Endothelial cell (in vitro differentiated cells): ENCODE measurements at regions not wholly inside any gene's neighbourhood (a gene's known extent, or its start where the extent isn't known, plus 50 kb on each side); places are given as distances from the start of the nearest gene placed in this dataset.

Experiments
- DNase-seq: peaks from one replicate; pipeline ENCODE4 v3.0.0; 2021; ENCODE audit warnings: low spot score
- H3K27ac Mint-ChIP-seq: one replicate; pipeline ENCODE4 v1.8.0; 2021; ENCODE audit warnings: mixed read lengths, inconsistent platforms; ENCODE audit not compliant: unreplicated experiment
- H3K27me3 Mint-ChIP-seq: one replicate; pipeline ENCODE4 v1.8.0; 2021; ENCODE audit warnings: mild to moderate bottlenecking, moderate library complexity, mixed read lengths, inconsistent platforms; ENCODE audit not compliant: unreplicated experiment
- H3K36me3 Mint-ChIP-seq: one replicate; pipeline ENCODE4 v1.8.0; 2021; ENCODE audit warnings: mild to moderate bottlenecking, low read depth, mixed read lengths, inconsistent platforms; ENCODE audit not compliant: unreplicated experiment
- H3K4me1 Mint-ChIP-seq: one replicate; pipeline ENCODE4 v1.8.0; 2021; ENCODE audit warnings: mild to moderate bottlenecking, mixed read lengths, inconsistent platforms; ENCODE audit not compliant: unreplicated experiment
- H3K4me3 Mint-ChIP-seq: one replicate; pipeline ENCODE4 v1.8.0; 2021; ENCODE audit warnings: mild to moderate bottlenecking, mixed read lengths, inconsistent platforms; ENCODE audit not compliant: unreplicated experiment
- H3K9me3 Mint-ChIP-seq: one replicate; pipeline ENCODE4 v1.8.0; 2021; ENCODE audit warnings: mixed read lengths, inconsistent platforms; ENCODE audit not compliant: unreplicated experiment
- TF ChIP-seq, protein P1 (sequence below): fragments of 200-600 bp; sonication (generic); IDR thresholded peaks from one replicate; pipeline ENCODE4 v1.5.0; 2021; ENCODE audit warnings: antibody characterized with exemption; ENCODE audit not compliant: unreplicated experiment

DNA sequence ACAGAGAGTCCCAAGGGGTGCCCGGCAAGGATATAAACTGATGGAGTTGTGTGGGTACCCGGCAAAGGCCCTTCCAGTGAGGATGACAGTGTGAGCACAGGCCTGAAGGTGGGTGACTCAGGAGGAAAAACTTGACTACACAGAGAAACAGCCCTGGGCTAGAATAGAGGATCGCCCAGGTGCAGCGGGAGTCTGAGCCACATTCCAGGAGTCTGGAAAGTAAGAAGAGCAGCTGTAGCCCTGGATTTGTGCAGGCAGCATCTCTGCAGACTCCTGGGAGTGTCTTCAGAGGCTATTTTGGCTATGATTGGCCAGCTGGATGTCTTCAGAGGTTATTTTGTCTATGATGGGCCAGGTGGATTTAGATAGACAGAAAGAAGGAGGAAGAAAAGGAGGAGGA is 367.6 kb upstream of the MKI67 start:
- TF ChIP-seq, protein P1, sequence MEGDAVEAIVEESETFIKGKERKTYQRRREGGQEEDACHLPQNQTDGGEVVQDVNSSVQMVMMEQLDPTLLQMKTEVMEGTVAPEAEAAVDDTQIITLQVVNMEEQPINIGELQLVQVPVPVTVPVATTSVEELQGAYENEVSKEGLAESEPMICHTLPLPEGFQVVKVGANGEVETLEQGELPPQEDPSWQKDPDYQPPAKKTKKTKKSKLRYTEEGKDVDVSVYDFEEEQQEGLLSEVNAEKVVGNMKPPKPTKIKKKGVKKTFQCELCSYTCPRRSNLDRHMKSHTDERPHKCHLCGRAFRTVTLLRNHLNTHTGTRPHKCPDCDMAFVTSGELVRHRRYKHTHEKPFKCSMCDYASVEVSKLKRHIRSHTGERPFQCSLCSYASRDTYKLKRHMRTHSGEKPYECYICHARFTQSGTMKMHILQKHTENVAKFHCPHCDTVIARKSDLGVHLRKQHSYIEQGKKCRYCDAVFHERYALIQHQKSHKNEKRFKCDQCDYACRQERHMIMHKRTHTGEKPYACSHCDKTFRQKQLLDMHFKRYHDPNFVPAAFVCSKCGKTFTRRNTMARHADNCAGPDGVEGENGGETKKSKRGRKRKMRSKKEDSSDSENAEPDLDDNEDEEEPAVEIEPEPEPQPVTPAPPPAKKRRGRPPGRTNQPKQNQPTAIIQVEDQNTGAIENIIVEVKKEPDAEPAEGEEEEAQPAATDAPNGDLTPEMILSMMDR, result no peak
- Mint-ChIP-seq H3K9me3 (no peaks in the 10 kb centered on the region), H3K4me3 (no peak overlapping the region), H3K27ac (no peak overlapping the region), H3K4me1 (no peaks in the 10 kb centered on the region), H3K36me3 (no peaks in the 10 kb centered on the region), H3K27me3 (peaks cover 4% of the 10 kb centered on the region)
- DNase-seq, result no peak

DNA sequence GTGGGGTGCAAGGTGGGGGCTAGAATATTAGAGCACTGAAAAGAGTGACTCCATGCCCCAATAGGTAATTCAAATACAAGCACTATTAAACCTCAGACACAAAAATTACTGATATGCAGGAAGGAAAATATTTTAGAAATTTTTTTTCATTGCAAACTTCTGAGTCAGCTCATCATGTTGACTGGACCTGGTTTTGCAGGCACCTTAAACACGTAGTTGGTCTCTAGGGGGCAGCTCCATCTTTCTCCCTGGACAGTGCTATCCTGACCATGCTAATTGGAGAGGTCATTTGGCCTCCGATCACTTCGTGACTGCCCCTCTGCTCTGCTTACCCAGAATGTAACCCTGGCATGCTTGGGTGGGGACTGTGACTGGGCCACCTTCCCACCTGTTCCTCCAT is 368.4 kb upstream of the MKI67 start:
- DNase-seq, result no peak
- no peaks in the 10 kb centered on the region for H3K36me3 Mint-ChIP-seq
- no peaks in the 10 kb centered on the region for H3K9me3 Mint-ChIP-seq
- H3K4me1 Mint-ChIP-seq, result no peaks in the 10 kb centered on the region
- H3K27me3 Mint-ChIP-seq, result peaks cover 4% of the 10 kb centered on the region
- TF ChIP-seq, protein P1, result no peak
- H3K4me3 Mint-ChIP-seq, result no peak overlapping the region
- no peak overlapping the region for H3K27ac Mint-ChIP-seq

DNA sequence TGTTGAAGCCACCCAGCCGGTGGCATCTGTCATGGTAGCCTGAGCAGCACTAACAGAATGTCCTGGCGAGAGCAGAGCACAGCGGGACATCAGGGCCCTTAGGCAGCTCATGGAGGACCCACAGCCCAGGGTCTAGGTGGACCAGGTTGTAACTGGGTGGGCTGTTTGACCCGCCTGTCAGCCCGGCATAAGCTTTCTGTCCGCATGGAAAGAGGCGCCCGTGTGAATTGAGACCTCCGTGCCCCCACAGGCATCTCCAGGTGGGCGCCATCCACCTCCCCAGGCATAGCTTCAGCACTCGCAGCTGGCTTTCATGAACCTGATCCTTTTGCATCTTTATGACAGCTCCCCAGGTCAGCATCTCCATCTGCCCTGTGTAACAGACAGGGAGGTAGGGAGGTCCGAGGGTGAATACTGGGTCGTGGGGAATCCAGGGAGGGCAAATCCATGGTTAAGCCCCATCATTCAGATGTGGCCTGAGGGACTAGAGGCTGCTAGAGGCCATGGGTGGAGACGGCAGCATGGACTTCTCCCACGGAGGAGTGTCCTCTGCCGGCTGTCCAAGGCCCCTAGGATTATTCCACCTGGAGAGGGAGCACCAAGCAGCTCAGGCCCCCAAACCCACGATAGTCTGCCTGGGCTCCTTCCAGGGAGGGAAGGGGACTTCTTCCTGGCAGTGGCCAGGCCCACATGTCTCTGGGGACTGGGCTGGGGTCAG is 371.6 kb upstream of the MKI67 start:
- H3K27me3 Mint-ChIP-seq, result peaks cover 3% of the 10 kb centered on the region
- no peak for DNase-seq
- no peak overlapping the region for H3K27ac Mint-ChIP-seq
- H3K36me3 Mint-ChIP-seq, result no peaks in the 10 kb centered on the region
- H3K4me3 Mint-ChIP-seq, result no peak overlapping the region
- no peaks in the 10 kb centered on the region for H3K9me3 Mint-ChIP-seq
- TF ChIP-seq, protein P1, result no peak
- no peaks in the 10 kb centered on the region for H3K4me1 Mint-ChIP-seq

DNA sequence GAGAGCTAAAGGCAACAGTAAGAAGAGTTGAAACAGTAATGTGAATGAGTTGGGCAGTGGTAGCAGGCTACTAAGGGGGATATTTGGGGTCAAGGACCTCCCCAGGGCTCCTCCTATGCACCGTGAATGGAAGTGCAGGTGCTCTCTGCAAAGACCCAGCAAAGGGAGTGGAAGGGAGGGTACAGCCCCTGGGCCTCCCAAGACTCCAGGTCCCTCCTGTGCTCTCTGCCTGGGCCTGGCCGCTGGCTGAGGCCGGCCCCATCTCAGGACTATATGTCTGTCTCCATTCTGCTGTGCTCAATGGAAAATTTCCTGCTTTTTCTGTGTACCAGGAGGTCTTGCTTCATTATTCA is 372.1 kb upstream of the MKI67 start:
- DNase-seq, result no peak
- no peak overlapping the region for H3K27ac Mint-ChIP-seq
- H3K27me3 Mint-ChIP-seq, result peaks cover 3% of the 10 kb centered on the region
- TF ChIP-seq, protein P1, result no peak
- H3K4me1 Mint-ChIP-seq, result no peaks in the 10 kb centered on the region
- no peak overlapping the region for H3K4me3 Mint-ChIP-seq
- no peaks in the 10 kb centered on the region for H3K36me3 Mint-ChIP-seq
- no peaks in the 10 kb centered on the region for H3K9me3 Mint-ChIP-seq

DNA sequence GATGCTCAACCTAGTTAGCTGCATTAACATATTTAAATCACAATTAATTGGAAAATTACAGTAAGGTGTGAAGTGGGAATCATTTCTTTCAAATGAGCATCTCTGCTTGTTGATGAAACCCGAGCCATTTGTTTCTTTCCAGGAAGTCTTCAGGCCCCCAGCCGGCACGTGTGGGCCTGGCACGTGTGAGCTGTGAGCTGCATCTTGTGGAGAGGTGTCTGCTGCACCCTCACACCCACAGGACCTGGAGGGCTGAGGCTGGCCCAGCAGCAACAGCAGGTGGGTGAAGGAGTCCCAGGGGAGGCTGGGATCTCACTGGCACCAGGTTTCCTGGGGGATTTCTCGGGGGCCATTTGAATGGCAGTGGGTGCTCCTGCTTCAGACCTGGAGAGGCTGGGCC is 372.5 kb upstream of the MKI67 start:
- H3K36me3 Mint-ChIP-seq, result no peaks in the 10 kb centered on the region
- H3K4me3 Mint-ChIP-seq, result no peak overlapping the region
- H3K9me3 Mint-ChIP-seq, result no peaks in the 10 kb centered on the region
- H3K27me3 Mint-ChIP-seq, result peaks cover 3% of the 10 kb centered on the region
- no peaks in the 10 kb centered on the region for H3K4me1 Mint-ChIP-seq
- DNase-seq, result no peak
- H3K27ac Mint-ChIP-seq, result no peak overlapping the region
- TF ChIP-seq, protein P1, result no peak
